ENCODE measurements at regions not wholly inside any gene's neighbourhood (a gene's known extent, or its start where the extent isn't known, plus 50 kb on each side); places are given as distances from the start of the nearest gene placed in this dataset.

GRCh38 chr11:116394022-116394421 is 378.8 kb downstream of the BUD13 start:
- no peak overlapping the region for H3K4me3 ChIP-seq (ENCODE audit: low read depth, low read length)
- TF ChIP-seq CTCF (IDR thresholded peaks at IDR 0.05; ENCODE audit: borderline replicate concordance, insufficient read depth, low read depth, low read length), result no peak

GRCh38 chr11:116390963-116391362 is 381.8 kb downstream of the BUD13 start:
- TF ChIP-seq CTCF (IDR thresholded peaks at IDR 0.05; ENCODE audit: borderline replicate concordance, insufficient read depth, low read depth, low read length), result no peak

GRCh38 chr11:116388146-116388545 is 384.6 kb downstream of the BUD13 start:
- no peak for TF ChIP-seq CTCF (IDR thresholded peaks at IDR 0.05; ENCODE audit: borderline replicate concordance, insufficient read depth, low read depth, low read length)
- no peak overlapping the region for H3K4me3 ChIP-seq (ENCODE audit: low read depth, low read length)

More at GRCh38 chr11:116390963-116391362, 381.8 kb downstream of the BUD13 start:
- no peak overlapping the region for H3K4me3 ChIP-seq (ENCODE audit: low read depth, low read length)

GRCh38 chr11:116387641-116388040 is 385.1 kb downstream of the BUD13 start:
- H3K4me3 ChIP-seq (ENCODE audit: low read depth, low read length), result no peak overlapping the region

GRCh38 chr11:116386118-116386699 is 386.6 kb downstream of the BUD13 start:
- TF ChIP-seq CTCF (IDR thresholded peaks at IDR 0.05; ENCODE audit: borderline replicate concordance, insufficient read depth, low read depth, low read length), result no peak
- no peak overlapping the region for H3K4me3 ChIP-seq (ENCODE audit: low read depth, low read length)

More at GRCh38 chr11:116387641-116388040, 385.1 kb downstream of the BUD13 start:
- no peak for TF ChIP-seq CTCF (IDR thresholded peaks at IDR 0.05; ENCODE audit: borderline replicate concordance, insufficient read depth, low read depth, low read length)

- no peak for TF ChIP-seq CTCF (IDR thresholded peaks at IDR 0.05; ENCODE audit: borderline replicate concordance, insufficient read depth, low read depth, low read length)
- H3K4me3 ChIP-seq (ENCODE audit: low read depth, low read length), result no peak overlapping the region
Observed at GRCh38 chr11:116384876-116385275, 387.9 kb downstream of the BUD13 start.

- H3K4me3 ChIP-seq (ENCODE audit: low read depth, low read length), result no peak overlapping the region
- TF ChIP-seq CTCF (IDR thresholded peaks at IDR 0.05; ENCODE audit: borderline replicate concordance, insufficient read depth, low read depth, low read length), result no peak
Observed at GRCh38 chr11:116384407-116384806, 388.4 kb downstream of the BUD13 start.

Measured in GM12875 (cell line).